A549 (cell line): ENCODE measurements at regions not wholly inside any gene's neighbourhood (a gene's known extent, or its start where the extent isn't known, plus 50 kb on each side); places are given as distances from the start of the nearest gene placed in this dataset.

Source experiments
- ATAC-seq, 2 experiments: fragments of 200-7000 bp in 1 of 2; fragments of >200 bp in 1 of 2; cut with Nextera tagmentation in 1 of 2; cut with Tn5 transposase in 1 of 2; 3 replicates each; pipeline versions ENCODE4 v1.8.0 to v1.9.1; 2018 to 2020; ENCODE audit warnings: mild to moderate bottlenecking in 1 of 2, moderate library complexity in 1 of 2
- CTCF ChIA-PET: fragments of 300-600 bp; sonication (Branson Sonifier 250); formaldehyde crosslinking; extraction: SDS; loops from one replicate; lab custom pipeline; 2021; ENCODE audit warnings: antibody characterized with exemption, inconsistent platforms; lab: Yijun Ruan, JAX
- POLR2A ChIA-PET: fragments of 350-600 bp; formaldehyde crosslinking; extraction: SDS; loops from one replicate; lab custom pipeline; 2021; ENCODE audit warnings: antibody characterized with exemption, inconsistent platforms; lab: Yijun Ruan, JAX
- DNase-seq, 2 experiments: peaks; one replicate each; pipeline versions ENCODE4 v3.0.0 to v3.0.0-alpha.2; 2011 to 2016; ENCODE audit warnings: low read depth in 1 of 2, low spot score in 1 of 2
- FAIRE-seq: peaks from 2 replicates; lab custom pipeline; 2011; peaks lifted over from hg19 to GRCh38; lab: Jason Lieb, UNC
- H3K27ac ChIP-seq, 2 experiments: fragments of >200 bp; sonication (Bioruptor Twin); formaldehyde crosslinking; 3 replicates each; pipeline ENCODE4 v1.5.1; 2016 to 2017
- H3K4me1 ChIP-seq: fragments of >200 bp; sonication (Bioruptor Twin); formaldehyde crosslinking; 3 replicates; pipeline ENCODE4 v1.6.1; 2016
- H3K4me2 ChIP-seq: fragments of >200 bp; sonication (Bioruptor Twin); formaldehyde crosslinking; 3 replicates; pipeline ENCODE4 v1.6.1; 2016
- H3K4me3 ChIP-seq: fragments of >200 bp; sonication (Bioruptor Twin); formaldehyde crosslinking; 3 replicates; pipeline ENCODE4 v1.5.1; 2016
- H3K9me3 ChIP-seq: fragments of >200 bp; sonication (Bioruptor Twin); formaldehyde crosslinking; 3 replicates; pipeline ENCODE4 v1.6.1; 2016
- ATOH8 ChIP-seq: fragments of 250-450 bp; sonication (Bioruptor Pico); IDR thresholded peaks from 2 replicates; pipeline ENCODE4 v1.5.0; 2020; ENCODE audit warnings: low read depth, mild to moderate bottlenecking, moderate library complexity
- BHLHE40 ChIP-seq: IDR thresholded peaks from 2 replicates; pipeline ENCODE4 v1.6.1; 2012; ENCODE audit warnings: low read depth, low read length, inconsistent platforms
- CHD4 ChIP-seq: fragments of 200-600 bp; sonication (generic); IDR thresholded peaks from 2 replicates; pipeline ENCODE4 v1.6.1; 2016; ENCODE audit warnings: antibody characterized with exemption, mild to moderate bottlenecking, borderline replicate concordance
- ELK1 ChIP-seq: fragments of 150-350 bp; IDR thresholded peaks from 2 replicates; pipeline ENCODE4 v1.6.1; 2014; ENCODE audit warnings: low read depth, mild to moderate bottlenecking, low read length
- ESRRA ChIP-seq: fragments of 150-350 bp; IDR thresholded peaks from 2 replicates; pipeline ENCODE4 v1.6.1; 2014; ENCODE audit warnings: mild to moderate bottlenecking, low read length, borderline replicate concordance
- FOSL2 ChIP-seq, 2 experiments: fragments of 450-650 bp in 1 of 2; fragments of >200 bp in 1 of 2; sonication (Bioruptor Twin) in 1 of 2; formaldehyde crosslinking; IDR thresholded peaks; 2 replicates each; pipeline versions ENCODE4 v1.5.0 to v1.6.1; 2016 to 2020; ENCODE audit warnings: mild to moderate bottlenecking in 1 of 2, moderate library complexity in 1 of 2
- FOXS1 ChIP-seq: fragments of 250-450 bp; sonication (Bioruptor Pico); IDR thresholded peaks from 2 replicates; pipeline ENCODE4 v1.5.0; 2020; ENCODE audit warnings: mild to moderate bottlenecking, moderate library complexity
- GATA3 ChIP-seq: IDR thresholded peaks from 2 replicates; pipeline ENCODE4 v1.6.1; 2012; ENCODE audit warnings: borderline replicate concordance
- HOXB13 ChIP-seq: fragments of 250-450 bp; sonication (Bioruptor Pico); IDR thresholded peaks from 2 replicates; pipeline ENCODE4 v1.5.0; 2020; ENCODE audit warnings: low read depth, mild to moderate bottlenecking, moderate library complexity
- JUN ChIP-seq, 2 experiments: fragments of >200 bp; sonication (Bioruptor Twin); formaldehyde crosslinking; IDR thresholded peaks; 2 replicates in 1 of 2; 3 replicates in 1 of 2; pipeline ENCODE4 v1.6.1; 2016 to 2017
- KDM1A ChIP-seq: fragments of 200-600 bp; sonication (generic); IDR thresholded peaks from 2 replicates; pipeline ENCODE4 v1.6.1; 2016; ENCODE audit warnings: low read depth, mild to moderate bottlenecking
- KDM5A ChIP-seq: fragments of 200-600 bp; sonication (generic); IDR thresholded peaks from 2 replicates; pipeline ENCODE4 v1.6.1; 2016; ENCODE audit warnings: antibody characterized with exemption, mild to moderate bottlenecking
- MAFK ChIP-seq: fragments of 450-650 bp; IDR thresholded peaks from 2 replicates; pipeline ENCODE4 v1.6.1; 2014; ENCODE audit not compliant: partially characterized antibody
- MAZ ChIP-seq: fragments of 150-350 bp; IDR thresholded peaks from 2 replicates; pipeline ENCODE4 v1.6.1; 2014; ENCODE audit warnings: antibody characterized with exemption, low read depth, low read length, borderline replicate concordance
- NFE2L2 ChIP-seq: fragments of 150-350 bp; conservative IDR thresholded peaks from 2 replicates; pipeline ENCODE4 v1.6.1; 2014; ENCODE audit warnings: low read length
- NPAS2 ChIP-seq: fragments of 250-450 bp; sonication (Bioruptor Pico); IDR thresholded peaks from 2 replicates; pipeline ENCODE4 v1.8.0; 2022; ENCODE audit warnings: mild to moderate bottlenecking, moderate library complexity, borderline replicate concordance
- PHF8 ChIP-seq: fragments of 200-600 bp; sonication (generic); IDR thresholded peaks from 2 replicates; pipeline ENCODE4 v1.6.1; 2016; ENCODE audit warnings: low read depth, mild to moderate bottlenecking, antibody characterized with exemption, moderate library complexity, borderline replicate concordance
- RNF2 ChIP-seq: fragments of 200-600 bp; sonication (generic); IDR thresholded peaks from 2 replicates; pipeline ENCODE4 v1.6.1; 2016; ENCODE audit warnings: low read depth, mild to moderate bottlenecking, antibody characterized with exemption, moderate library complexity, borderline replicate concordance
- TFCP2L1 ChIP-seq: fragments of 250-450 bp; sonication (Bioruptor Pico); IDR thresholded peaks from 2 replicates; pipeline ENCODE4 v1.5.0; 2021; ENCODE audit warnings: mild to moderate bottlenecking
- TP53 ChIP-seq: fragments of 250-450 bp; sonication (Bioruptor Pico); IDR thresholded peaks from 2 replicates; pipeline ENCODE4 v1.5.0; 2021; ENCODE audit warnings: mild to moderate bottlenecking, moderate library complexity
- ZFP36 ChIP-seq: fragments of 450-650 bp; IDR thresholded peaks from 2 replicates; pipeline ENCODE4 v1.6.1; 2014; ENCODE audit warnings: borderline replicate concordance; ENCODE audit not compliant: partially characterized antibody
- WGBS: methylation state at CpG from one replicate; pipeline ENCODE4 v1.1.6; 2017; ENCODE audit errors: missing lambda C conversion rate; 5-methylcytosine and 5-hydroxymethylcytosine counted together
- TF ChIP-seq, protein P1 (sequence below): fragments of 450-650 bp; IDR thresholded peaks from 2 replicates; pipeline ENCODE4 v1.6.1; 2014; ENCODE audit warnings: antibody characterized with exemption
- TF ChIP-seq, protein P2 (sequence below): fragments of >200 bp; sonication (Bioruptor Twin); formaldehyde crosslinking; IDR thresholded peaks from 3 replicates; pipeline ENCODE4 v1.6.1; 2016

- no peaks in the 10 kb centered on the region for H3K4me1 ChIP-seq
- TF ChIP-seq FOSL2 (IDR thresholded peaks at IDR 0.05) (no peak), FOSL2 (CRISPR knock-in tag; IDR thresholded peaks at IDR 0.05) (no peak), ZFP36 (no peak), GATA3 (no peak), KDM5A (no peak), ESRRA (no peak), NPAS2 (no peak), HOXB13 (CRISPR knock-in tag) (no peak), MAFK (no peak), NFE2L2 (no peak), JUN (IDR thresholded peaks at IDR 0.05) (no peak), ATOH8 (no peak), ELK1 (no peak), TP53 (CRISPR knock-in tag) (no peak)
- TF ChIP-seq, protein P1, sequence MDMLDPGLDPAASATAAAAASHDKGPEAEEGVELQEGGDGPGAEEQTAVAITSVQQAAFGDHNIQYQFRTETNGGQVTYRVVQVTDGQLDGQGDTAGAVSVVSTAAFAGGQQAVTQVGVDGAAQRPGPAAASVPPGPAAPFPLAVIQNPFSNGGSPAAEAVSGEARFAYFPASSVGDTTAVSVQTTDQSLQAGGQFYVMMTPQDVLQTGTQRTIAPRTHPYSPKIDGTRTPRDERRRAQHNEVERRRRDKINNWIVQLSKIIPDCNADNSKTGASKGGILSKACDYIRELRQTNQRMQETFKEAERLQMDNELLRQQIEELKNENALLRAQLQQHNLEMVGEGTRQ, result no peak
- TF ChIP-seq, protein P2, sequence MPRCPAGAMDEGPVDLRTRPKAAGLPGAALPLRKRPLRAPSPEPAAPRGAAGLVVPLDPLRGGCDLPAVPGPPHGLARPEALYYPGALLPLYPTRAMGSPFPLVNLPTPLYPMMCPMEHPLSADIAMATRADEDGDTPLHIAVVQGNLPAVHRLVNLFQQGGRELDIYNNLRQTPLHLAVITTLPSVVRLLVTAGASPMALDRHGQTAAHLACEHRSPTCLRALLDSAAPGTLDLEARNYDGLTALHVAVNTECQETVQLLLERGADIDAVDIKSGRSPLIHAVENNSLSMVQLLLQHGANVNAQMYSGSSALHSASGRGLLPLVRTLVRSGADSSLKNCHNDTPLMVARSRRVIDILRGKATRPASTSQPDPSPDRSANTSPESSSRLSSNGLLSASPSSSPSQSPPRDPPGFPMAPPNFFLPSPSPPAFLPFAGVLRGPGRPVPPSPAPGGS, result no peak
- DNase-seq (no peak), ATAC-seq (no peak), FAIRE-seq (no peak)
- ChIA-PET POLR2A (no interaction called here), CTCF (no interaction called here)
- 1% methylated on average over 4 of the region's 4 CpGs for WGBS
- H3K4me3 ChIP-seq, result no peak overlapping the region
- no peak overlapping the region for H3K27ac ChIP-seq
- H3K9me3 ChIP-seq, result no peaks in the 10 kb centered on the region
- H3K4me2 ChIP-seq, result no peak overlapping the region
These were observed 1498.2 kb upstream of the TENM3 start for GRCh38 chr4:180745019-180745418.

- no peak overlapping the region for H3K4me3 ChIP-seq
- no peaks in the 10 kb centered on the region for H3K4me1 ChIP-seq
- no peak for ATAC-seq
- no peak overlapping the region for H3K27ac ChIP-seq
- no peaks in the 10 kb centered on the region for H3K9me3 ChIP-seq
- 11% methylated on average over 2 of the region's 2 CpGs for WGBS
- peak in 1 of 2 experiments; percentile 3 for DNase-seq
- ChIA-PET POLR2A (interaction anchor here (0.6 kb wide), 1 partner anchor 184 kb away, joined by 3 read pairs; no protein-coding TSS in a partner anchor), CTCF (interaction anchor here (0.5 kb wide), 1 partner anchor 292 kb away, joined by 3 read pairs; no protein-coding TSS in a partner anchor)
- H3K4me2 ChIP-seq, result no peak overlapping the region
- TF ChIP-seq MAZ (no peak), FOXS1 (CRISPR knock-in tag) (no peak), TFCP2L1 (CRISPR knock-in tag) (no peak), KDM1A (no peak), KDM5A (no peak), JUN (IDR thresholded peaks at IDR 0.05) (no peak), RNF2 (no peak), CHD4 (no peak), PHF8 (no peak), BHLHE40 (no peak), ZFP36 (no peak)
- no peak for FAIRE-seq
These were observed 1492.2 kb upstream of the TENM3 start for GRCh38 chr4:180751009-180751408.
